Activated naive CD4-positive, alpha-beta T cell (primary cell): ENCODE measurements at regions not wholly inside any gene's neighbourhood (a gene's known extent, or its start where the extent isn't known, plus 50 kb on each side); places are given as distances from the start of the nearest gene placed in this dataset.
"Not testable (repeated sequence)": the region's sequence is repeated elsewhere in the genome, so short reads cannot be mapped to it uniquely, and the experiment has no call there.

Experiments used
- DNase-seq, 4 experiments: peaks; one replicate each; lab custom pipeline; 2025; lab: John Stamatoyannopoulos, UW

- peak; percentile 3 to 29 (median 22) for DNase-seq
Observed at GRCh38 chr18:9017167-9017904, 85.2 kb upstream of the NDUFV2 start.

- DNase-seq = no peak
Observed at GRCh38 chr18:9017905-9018227, 84.6 kb upstream of the NDUFV2 start.

- no peak for DNase-seq
Observed at GRCh38 chr18:9019135-9019534, 83.4 kb upstream of the NDUFV2 start.

- DNase-seq = no peak
Observed at GRCh38 chr18:9020221-9020620, 82.3 kb upstream of the NDUFV2 start.

GRCh38 chr18:9021458-9021857 is 81.0 kb upstream of the NDUFV2 start:
- no peak for DNase-seq

GRCh38 chr18:9022397-9023155 is 79.9 kb upstream of the NDUFV2 start:
- no peak for DNase-seq

GRCh38 chr18:9024031-9024646 is 78.4 kb upstream of the NDUFV2 start:
- DNase-seq = not testable (repeated sequence)

GRCh38 chr18:9025091-9025838 is 77.2 kb upstream of the NDUFV2 start:
- no peak for DNase-seq

- no peak for DNase-seq
Observed at GRCh38 chr18:9029131-9029530, 73.4 kb upstream of the NDUFV2 start.

- no peak for DNase-seq
Observed at GRCh38 chr18:9032519-9032918, 70.0 kb upstream of the NDUFV2 start.

- DNase-seq = no peak
Observed at GRCh38 chr18:9038277-9038871, 64.1 kb upstream of the NDUFV2 start.

- no peak for DNase-seq
Observed at GRCh38 chr18:9039441-9040071, 62.9 kb upstream of the NDUFV2 start.

GRCh38 chr18:9042766-9043481 is 59.6 kb upstream of the NDUFV2 start:
- DNase-seq = no peak

- no peak for DNase-seq
Observed at GRCh38 chr18:9043581-9043980, 58.9 kb upstream of the NDUFV2 start.

GRCh38 chr18:9047715-9048114 is 54.8 kb upstream of the NDUFV2 start:
- DNase-seq = no peak

- no peak for DNase-seq
Observed at GRCh38 chr18:9048236-9048635, 54.3 kb upstream of the NDUFV2 start.

GRCh38 chr18:9048808-9049494 is 53.5 kb upstream of the NDUFV2 start:
- no peak for DNase-seq

GRCh38 chr18:9049495-9049809 is 53.0 kb upstream of the NDUFV2 start:
- no peak for DNase-seq

GRCh38 chr18:9050628-9051284 is 51.7 kb upstream of the NDUFV2 start:
- DNase-seq = not testable (repeated sequence)
